GM23248 (cell line): ENCODE measurements at regions not wholly inside any gene's neighbourhood (a gene's known extent, or its start where the extent isn't known, plus 50 kb on each side); places are given as distances from the start of the nearest gene placed in this dataset.

Source experiments
- EZH2 ChIP-seq: fragments of 200-600 bp; sonication (generic); IDR thresholded peaks from 2 replicates; pipeline ENCODE4 v1.6.1; 2018; ENCODE audit warnings: antibody characterized with exemption, mild to moderate bottlenecking; ENCODE audit not compliant: insufficient read depth, poor library complexity, severe bottlenecking
- EZH2phosphoT487 ChIP-seq: fragments of 200-600 bp; sonication (generic); IDR thresholded peaks from 2 replicates; pipeline ENCODE4 v1.6.1; 2018; ENCODE audit warnings: antibody characterized with exemption, moderate library complexity, mild to moderate bottlenecking, low read depth; ENCODE audit not compliant: insufficient read depth

DNA sequence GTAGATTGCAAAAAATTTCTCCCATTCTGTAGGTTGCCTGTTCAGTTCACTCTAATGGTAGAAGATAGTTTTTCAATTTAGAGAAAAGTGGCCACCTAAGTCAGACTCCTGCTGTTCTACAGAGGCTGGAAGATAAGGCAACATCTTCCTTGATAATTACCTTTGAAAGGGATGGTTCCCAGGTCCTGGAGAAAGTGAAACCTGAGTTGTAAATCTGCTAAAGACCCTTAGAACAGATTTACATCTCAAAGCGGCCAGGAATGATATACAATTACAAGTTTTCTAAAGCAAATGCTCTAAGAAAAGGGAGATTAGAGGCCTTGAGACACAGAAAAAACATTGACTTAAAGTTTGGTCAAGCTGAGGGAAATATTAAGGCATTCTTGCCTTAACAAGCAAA, 1350.2 kb upstream of the FAM98A start:
- TF ChIP-seq EZH2 (no peak), EZH2phosphoT487 (no peak)
